Ishikawa (cell line): ENCODE measurements at regions not wholly inside any gene's neighbourhood (a gene's known extent, or its start where the extent isn't known, plus 50 kb on each side); places are given as distances from the start of the nearest gene placed in this dataset.

Source experiments
- CREB1 ChIP-seq: IDR thresholded peaks from 2 replicates; pipeline ENCODE4 v1.6.1; 2012; ENCODE audit warnings: low read depth
- EP300 ChIP-seq: IDR thresholded peaks from 2 replicates; pipeline ENCODE4 v1.6.1; 2012; ENCODE audit warnings: borderline replicate concordance
- NFIC ChIP-seq: IDR thresholded peaks from 2 replicates; pipeline ENCODE4 v1.6.1; 2012
- TAF1 ChIP-seq: IDR thresholded peaks from 2 replicates; pipeline ENCODE4 v1.6.1; 2012; ENCODE audit warnings: low read depth, mild to moderate bottlenecking
- TCF12 ChIP-seq: IDR thresholded peaks from 2 replicates; pipeline ENCODE4 v1.6.1; 2012; ENCODE audit warnings: low read depth
- TEAD4 ChIP-seq: IDR thresholded peaks from 2 replicates; pipeline ENCODE4 v1.6.1; 2012
- YY1 ChIP-seq: IDR thresholded peaks from 2 replicates; pipeline ENCODE4 v1.6.1; 2012; ENCODE audit warnings: low read depth
- TF ChIP-seq, protein P1 (sequence below): IDR thresholded peaks from 2 replicates; pipeline ENCODE4 v1.6.1; 2012; ENCODE audit warnings: low read depth, mild to moderate bottlenecking
- TF ChIP-seq, protein P2 (sequence below): IDR thresholded peaks from 2 replicates; pipeline ENCODE4 v1.6.1; 2012

DNA sequence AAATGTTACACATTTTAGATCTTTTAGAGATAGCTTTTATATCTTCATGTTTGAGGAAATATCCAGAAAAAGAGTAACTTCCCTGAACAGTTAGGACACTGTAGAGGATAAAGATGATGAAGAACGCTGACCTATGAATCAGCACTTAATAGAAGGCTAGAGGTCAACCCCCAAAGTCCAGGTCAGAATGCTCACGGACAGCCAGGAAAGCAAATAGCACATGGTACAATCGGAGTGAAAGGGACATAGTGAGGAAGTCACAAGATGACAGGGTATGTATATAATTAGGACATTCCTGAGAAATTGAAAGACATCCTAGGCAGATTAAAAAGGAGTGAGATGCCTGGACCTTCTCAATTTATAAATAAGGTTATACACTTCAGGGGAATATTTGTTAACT, 55.1 kb upstream of the CNTNAP4 start:
- TF ChIP-seq TCF12 (no peak), EP300 (no peak), CREB1 (no peak), NFIC (no peak), YY1 (no peak), TEAD4 (no peak), TAF1 (no peak)
- TF ChIP-seq, protein P1, sequence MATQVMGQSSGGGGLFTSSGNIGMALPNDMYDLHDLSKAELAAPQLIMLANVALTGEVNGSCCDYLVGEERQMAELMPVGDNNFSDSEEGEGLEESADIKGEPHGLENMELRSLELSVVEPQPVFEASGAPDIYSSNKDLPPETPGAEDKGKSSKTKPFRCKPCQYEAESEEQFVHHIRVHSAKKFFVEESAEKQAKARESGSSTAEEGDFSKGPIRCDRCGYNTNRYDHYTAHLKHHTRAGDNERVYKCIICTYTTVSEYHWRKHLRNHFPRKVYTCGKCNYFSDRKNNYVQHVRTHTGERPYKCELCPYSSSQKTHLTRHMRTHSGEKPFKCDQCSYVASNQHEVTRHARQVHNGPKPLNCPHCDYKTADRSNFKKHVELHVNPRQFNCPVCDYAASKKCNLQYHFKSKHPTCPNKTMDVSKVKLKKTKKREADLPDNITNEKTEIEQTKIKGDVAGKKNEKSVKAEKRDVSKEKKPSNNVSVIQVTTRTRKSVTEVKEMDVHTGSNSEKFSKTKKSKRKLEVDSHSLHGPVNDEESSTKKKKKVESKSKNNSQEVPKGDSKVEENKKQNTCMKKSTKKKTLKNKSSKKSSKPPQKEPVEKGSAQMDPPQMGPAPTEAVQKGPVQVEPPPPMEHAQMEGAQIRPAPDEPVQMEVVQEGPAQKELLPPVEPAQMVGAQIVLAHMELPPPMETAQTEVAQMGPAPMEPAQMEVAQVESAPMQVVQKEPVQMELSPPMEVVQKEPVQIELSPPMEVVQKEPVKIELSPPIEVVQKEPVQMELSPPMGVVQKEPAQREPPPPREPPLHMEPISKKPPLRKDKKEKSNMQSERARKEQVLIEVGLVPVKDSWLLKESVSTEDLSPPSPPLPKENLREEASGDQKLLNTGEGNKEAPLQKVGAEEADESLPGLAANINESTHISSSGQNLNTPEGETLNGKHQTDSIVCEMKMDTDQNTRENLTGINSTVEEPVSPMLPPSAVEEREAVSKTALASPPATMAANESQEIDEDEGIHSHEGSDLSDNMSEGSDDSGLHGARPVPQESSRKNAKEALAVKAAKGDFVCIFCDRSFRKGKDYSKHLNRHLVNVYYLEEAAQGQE, result no peak
- TF ChIP-seq, protein P2, sequence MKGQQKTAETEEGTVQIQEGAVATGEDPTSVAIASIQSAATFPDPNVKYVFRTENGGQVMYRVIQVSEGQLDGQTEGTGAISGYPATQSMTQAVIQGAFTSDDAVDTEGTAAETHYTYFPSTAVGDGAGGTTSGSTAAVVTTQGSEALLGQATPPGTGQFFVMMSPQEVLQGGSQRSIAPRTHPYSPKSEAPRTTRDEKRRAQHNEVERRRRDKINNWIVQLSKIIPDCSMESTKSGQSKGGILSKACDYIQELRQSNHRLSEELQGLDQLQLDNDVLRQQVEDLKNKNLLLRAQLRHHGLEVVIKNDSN, result no peak
